ENCODE measurements at regions not wholly inside any gene's neighbourhood (a gene's known extent, or its start where the extent isn't known, plus 50 kb on each side); places are given as distances from the start of the nearest gene placed in this dataset.
"Not testable (repeated sequence)": the region's sequence is repeated elsewhere in the genome, so short reads cannot be mapped to it uniquely, and the experiment has no call there.

DNA sequence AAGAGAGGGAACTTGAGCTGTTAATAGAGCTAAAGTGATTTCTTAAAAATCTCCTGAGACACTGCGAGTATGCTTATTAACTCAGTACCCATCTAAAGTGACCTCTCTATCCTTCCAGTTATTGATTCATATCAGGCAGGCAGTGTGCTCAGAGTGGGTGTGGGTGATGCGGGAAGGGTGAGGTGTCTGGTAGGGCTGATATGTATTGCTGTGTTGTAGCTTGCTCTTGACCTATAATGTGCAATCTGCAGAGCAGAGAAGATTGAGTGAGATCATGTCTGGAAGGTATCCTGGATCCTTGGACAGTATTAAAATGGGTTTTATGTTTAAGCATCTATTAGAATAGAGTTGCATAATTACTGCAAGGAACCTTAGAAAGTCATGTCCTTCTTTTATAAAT lies 71.9 kb upstream of the SEC22B start:
- H2AFZ ChIP-seq (ENCODE audit: low read length); BruUV-seq (replicated peaks); POLR2A ChIA-PET; H3K9ac ChIP-seq (ENCODE audit: insufficient read depth, low read depth, low read length); H4K20me1 ChIP-seq (ENCODE audit: insufficient read depth, low read length); H3K27ac ChIP-seq (ENCODE audit: extremely low read length, insufficient read depth, low read length); CTCF ChIA-PET (ENCODE audit: low intra/inter-chr PET ratio, low total read pairs); H3K4me2 ChIP-seq (ENCODE audit: low read depth, low read length); H3K79me2 ChIP-seq (ENCODE audit: insufficient read depth, low read length); H3K36me3 ChIP-seq (replicated peaks in 1 of 2; ENCODE audit: control insufficient read depth in 1 of 2, insufficient read depth in 2 of 2, low read length in 2 of 2); FAIRE-seq; DNase-seq (ENCODE audit: low spot score); H3K9me3 ChIP-seq (ENCODE audit: low read length); H3K4me3 ChIP-seq (replicated peaks in 1 of 3; ENCODE audit: insufficient read depth in 1 of 3, low read depth in 2 of 3, low read length in 3 of 3); in situ Hi-C loops (cut with HindIII; ENCODE audit: extremely low pct_ligation_motif_present, low pct_unique_long_range_greater_than_20kb); H3K27me3 ChIP-seq (ENCODE audit: control insufficient read depth in 1 of 2, insufficient read depth in 2 of 2, low read length in 2 of 2); H3K4me1 ChIP-seq (ENCODE audit: insufficient read depth, low read length); ATAC-seq; intact Hi-C loops (cut with micrococcal nuclease; ENCODE audit: unreplicated experiment): not testable (repeated sequence)
- WGBS (ENCODE audit: low lambda C conversion rate): no CpG with 5 or more reads among the region's 2 CpGs

DNA sequence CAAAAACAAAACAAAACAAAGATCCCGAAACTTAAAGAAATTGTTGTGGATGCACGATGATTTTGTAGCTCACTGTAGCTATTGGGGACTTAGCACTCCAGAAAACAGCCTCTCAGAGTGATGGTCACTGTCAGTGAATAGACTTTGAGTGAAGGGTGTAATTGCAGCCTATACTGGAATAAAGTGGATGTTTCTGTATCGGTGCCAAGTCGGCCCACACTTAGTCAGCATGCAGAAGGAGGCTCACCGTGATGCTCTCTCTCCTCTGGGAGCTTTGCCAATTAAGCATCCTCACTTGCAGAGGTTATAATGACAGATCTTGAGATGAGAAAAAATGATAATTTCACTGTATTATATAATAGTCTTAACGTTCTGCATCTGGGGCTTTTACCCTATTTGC lies 67.5 kb upstream of the SEC22B start:
- H3K9ac ChIP-seq (ENCODE audit: insufficient read depth, low read depth, low read length); H3K27ac ChIP-seq (ENCODE audit: extremely low read length, insufficient read depth, low read length); H3K4me3 ChIP-seq (replicated peaks in 1 of 3; ENCODE audit: insufficient read depth in 1 of 3, low read depth in 2 of 3, low read length in 3 of 3); in situ Hi-C loops (cut with HindIII; ENCODE audit: extremely low pct_ligation_motif_present, low pct_unique_long_range_greater_than_20kb); H3K27me3 ChIP-seq (ENCODE audit: control insufficient read depth in 1 of 2, insufficient read depth in 2 of 2, low read length in 2 of 2); H3K36me3 ChIP-seq (replicated peaks in 1 of 2; ENCODE audit: control insufficient read depth in 1 of 2, insufficient read depth in 2 of 2, low read length in 2 of 2); DNase-seq (ENCODE audit: low spot score); H3K4me2 ChIP-seq (ENCODE audit: low read depth, low read length); H3K4me1 ChIP-seq (ENCODE audit: insufficient read depth, low read length); H3K9me3 ChIP-seq (ENCODE audit: low read length); H4K20me1 ChIP-seq (ENCODE audit: insufficient read depth, low read length); POLR2A ChIA-PET; H3K79me2 ChIP-seq (ENCODE audit: insufficient read depth, low read length); intact Hi-C loops (cut with micrococcal nuclease; ENCODE audit: unreplicated experiment); H2AFZ ChIP-seq (ENCODE audit: low read length); BruUV-seq (replicated peaks); FAIRE-seq; ATAC-seq; CTCF ChIA-PET (ENCODE audit: low intra/inter-chr PET ratio, low total read pairs): not testable (repeated sequence)
- WGBS (ENCODE audit: low lambda C conversion rate): no CpG with 5 or more reads among the region's 6 CpGs

DNA sequence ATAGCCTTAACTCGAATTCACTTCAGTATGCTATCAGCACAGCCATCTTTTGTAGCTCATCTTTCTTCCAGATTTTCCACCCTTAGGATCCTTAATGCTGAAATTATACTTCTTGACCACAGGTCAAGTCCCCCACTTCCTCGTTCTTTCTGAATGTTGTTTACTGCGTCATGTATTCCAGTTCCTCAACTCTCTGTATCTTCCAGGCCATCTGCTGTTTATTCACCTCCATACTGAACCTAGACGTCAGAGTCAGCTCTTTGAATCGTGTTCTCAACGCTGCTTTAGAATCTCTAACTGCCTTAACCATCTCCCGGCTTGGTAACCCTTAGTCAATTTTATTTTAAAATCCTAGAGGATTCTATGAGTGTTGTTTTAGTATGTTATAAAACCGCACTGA lies 66.3 kb upstream of the SEC22B start:
- FAIRE-seq; H2AFZ ChIP-seq (ENCODE audit: low read length); ATAC-seq; H3K4me1 ChIP-seq (ENCODE audit: insufficient read depth, low read length); H3K36me3 ChIP-seq (replicated peaks in 1 of 2; ENCODE audit: control insufficient read depth in 1 of 2, insufficient read depth in 2 of 2, low read length in 2 of 2); H3K27me3 ChIP-seq (ENCODE audit: control insufficient read depth in 1 of 2, insufficient read depth in 2 of 2, low read length in 2 of 2); H4K20me1 ChIP-seq (ENCODE audit: insufficient read depth, low read length); H3K4me3 ChIP-seq (replicated peaks in 1 of 3; ENCODE audit: insufficient read depth in 1 of 3, low read depth in 2 of 3, low read length in 3 of 3); H3K9ac ChIP-seq (ENCODE audit: insufficient read depth, low read depth, low read length); H3K9me3 ChIP-seq (ENCODE audit: low read length); H3K79me2 ChIP-seq (ENCODE audit: insufficient read depth, low read length); DNase-seq (ENCODE audit: low spot score); CTCF ChIA-PET (ENCODE audit: low intra/inter-chr PET ratio, low total read pairs); H3K27ac ChIP-seq (ENCODE audit: extremely low read length, insufficient read depth, low read length); intact Hi-C loops (cut with micrococcal nuclease; ENCODE audit: unreplicated experiment); BruUV-seq (replicated peaks); in situ Hi-C loops (cut with HindIII; ENCODE audit: extremely low pct_ligation_motif_present, low pct_unique_long_range_greater_than_20kb); POLR2A ChIA-PET; H3K4me2 ChIP-seq (ENCODE audit: low read depth, low read length): not testable (repeated sequence)
- no CpG with 5 or more reads among the region's 8 CpGs for WGBS (ENCODE audit: low lambda C conversion rate)

DNA sequence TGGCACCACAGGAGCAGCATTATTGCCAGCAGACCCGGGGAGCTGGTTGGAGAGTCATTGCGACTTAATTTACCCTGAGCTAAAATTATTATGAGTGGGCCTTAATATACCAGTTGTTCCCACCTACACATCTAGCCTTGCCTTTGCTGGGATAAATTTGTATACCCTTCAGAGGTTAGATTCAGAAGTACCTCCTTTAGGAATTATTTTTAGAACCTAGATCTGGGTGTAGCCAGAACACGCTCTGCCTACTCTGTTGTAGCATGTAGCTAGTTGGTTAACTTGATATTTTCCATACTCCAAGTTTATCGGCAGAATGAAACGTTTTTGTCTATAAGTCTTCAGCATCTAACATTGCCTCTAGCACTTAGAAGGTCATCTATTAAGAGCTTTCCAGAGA lies 65.5 kb upstream of the SEC22B start:
- H3K4me3 ChIP-seq (replicated peaks in 1 of 3; ENCODE audit: insufficient read depth in 1 of 3, low read depth in 2 of 3, low read length in 3 of 3); H3K36me3 ChIP-seq (replicated peaks in 1 of 2; ENCODE audit: control insufficient read depth in 1 of 2, insufficient read depth in 2 of 2, low read length in 2 of 2); intact Hi-C loops (cut with micrococcal nuclease; ENCODE audit: unreplicated experiment); H3K9ac ChIP-seq (ENCODE audit: insufficient read depth, low read depth, low read length); H4K20me1 ChIP-seq (ENCODE audit: insufficient read depth, low read length); H3K27me3 ChIP-seq (ENCODE audit: control insufficient read depth in 1 of 2, insufficient read depth in 2 of 2, low read length in 2 of 2); DNase-seq (ENCODE audit: low spot score); in situ Hi-C loops (cut with HindIII; ENCODE audit: extremely low pct_ligation_motif_present, low pct_unique_long_range_greater_than_20kb); CTCF ChIA-PET (ENCODE audit: low intra/inter-chr PET ratio, low total read pairs); H3K27ac ChIP-seq (ENCODE audit: extremely low read length, insufficient read depth, low read length); FAIRE-seq; H3K4me1 ChIP-seq (ENCODE audit: insufficient read depth, low read length); H2AFZ ChIP-seq (ENCODE audit: low read length); H3K9me3 ChIP-seq (ENCODE audit: low read length); BruUV-seq (replicated peaks); H3K4me2 ChIP-seq (ENCODE audit: low read depth, low read length); H3K79me2 ChIP-seq (ENCODE audit: insufficient read depth, low read length); POLR2A ChIA-PET; ATAC-seq: not testable (repeated sequence)
- WGBS (ENCODE audit: low lambda C conversion rate): no CpG with 5 or more reads among the region's 5 CpGs

DNA sequence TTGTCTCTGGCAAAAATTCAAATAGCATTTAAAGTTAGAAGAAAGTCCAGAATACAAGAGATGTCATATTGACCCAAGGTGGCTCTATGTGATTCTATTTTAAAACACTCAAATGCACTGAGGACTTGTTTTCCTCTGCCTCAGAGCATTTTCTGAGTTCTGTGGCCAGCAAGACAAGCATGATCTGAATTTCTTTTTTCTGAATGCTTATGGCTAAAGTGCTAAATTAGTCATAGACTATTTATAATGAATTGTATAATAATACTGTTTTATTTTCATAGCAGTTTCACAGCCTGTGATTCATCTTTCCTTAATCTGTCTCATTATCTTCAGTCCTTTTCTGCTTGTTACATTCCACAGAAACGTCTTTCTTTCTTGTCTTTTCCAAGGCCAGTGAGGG lies 63.9 kb upstream of the SEC22B start:
- H3K9ac ChIP-seq (ENCODE audit: insufficient read depth, low read depth, low read length); BruUV-seq (replicated peaks); H3K4me1 ChIP-seq (ENCODE audit: insufficient read depth, low read length); DNase-seq (ENCODE audit: low spot score); intact Hi-C loops (cut with micrococcal nuclease; ENCODE audit: unreplicated experiment); H3K27ac ChIP-seq (ENCODE audit: extremely low read length, insufficient read depth, low read length); H3K9me3 ChIP-seq (ENCODE audit: low read length); H3K36me3 ChIP-seq (replicated peaks in 1 of 2; ENCODE audit: control insufficient read depth in 1 of 2, insufficient read depth in 2 of 2, low read length in 2 of 2); H4K20me1 ChIP-seq (ENCODE audit: insufficient read depth, low read length); POLR2A ChIA-PET; in situ Hi-C loops (cut with HindIII; ENCODE audit: extremely low pct_ligation_motif_present, low pct_unique_long_range_greater_than_20kb); ATAC-seq; H2AFZ ChIP-seq (ENCODE audit: low read length); FAIRE-seq; H3K4me2 ChIP-seq (ENCODE audit: low read depth, low read length); H3K4me3 ChIP-seq (replicated peaks in 1 of 3; ENCODE audit: insufficient read depth in 1 of 3, low read depth in 2 of 3, low read length in 3 of 3); H3K79me2 ChIP-seq (ENCODE audit: insufficient read depth, low read length); CTCF ChIA-PET (ENCODE audit: low intra/inter-chr PET ratio, low total read pairs); H3K27me3 ChIP-seq (ENCODE audit: control insufficient read depth in 1 of 2, insufficient read depth in 2 of 2, low read length in 2 of 2): not testable (repeated sequence)
- no CpG with 5 or more reads among the region's 1 CpG for WGBS (ENCODE audit: low lambda C conversion rate)

All from HepG2 (cell line).